ENCODE measurements at regions not wholly inside any gene's neighbourhood (a gene's known extent, or its start where the extent isn't known, plus 50 kb on each side); places are given as distances from the start of the nearest gene placed in this dataset.
"Not testable (repeated sequence)": the region's sequence is repeated elsewhere in the genome, so short reads cannot be mapped to it uniquely, and the experiment has no call there.

DNA sequence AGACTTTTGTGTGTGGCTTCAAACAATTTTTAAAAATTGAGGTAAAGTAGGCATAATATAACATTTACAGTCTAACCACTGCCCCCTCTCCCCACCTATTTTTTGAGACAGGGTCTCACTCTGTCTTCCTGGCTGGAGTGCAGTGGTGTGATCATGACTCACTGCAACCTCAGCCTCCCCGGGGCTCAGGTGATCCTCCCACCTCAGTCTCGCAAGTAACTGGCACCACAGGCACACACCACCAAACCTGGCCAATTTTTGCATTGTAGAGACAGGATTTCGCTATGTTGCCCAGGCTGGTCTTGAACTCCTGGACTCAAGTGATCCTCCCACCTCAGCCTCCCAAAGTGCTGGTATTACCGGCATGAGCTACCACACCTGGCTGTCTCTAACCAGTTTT lies 161.8 kb downstream of the GOSR1 start:
- H3K27me3 ChIP-seq (ENCODE audit: control insufficient read depth, insufficient read depth, low read length); H3K9ac ChIP-seq (ENCODE audit: low read length); H3K4me1 ChIP-seq (ENCODE audit: control insufficient read depth, insufficient read depth, low read length); H3K9me3 ChIP-seq (ENCODE audit: control insufficient read depth, low read length); H3K4me3 ChIP-seq (ENCODE audit: low read length); H3K36me3 ChIP-seq (ENCODE audit: control insufficient read depth, insufficient read depth, low read length): not testable (repeated sequence)

DNA sequence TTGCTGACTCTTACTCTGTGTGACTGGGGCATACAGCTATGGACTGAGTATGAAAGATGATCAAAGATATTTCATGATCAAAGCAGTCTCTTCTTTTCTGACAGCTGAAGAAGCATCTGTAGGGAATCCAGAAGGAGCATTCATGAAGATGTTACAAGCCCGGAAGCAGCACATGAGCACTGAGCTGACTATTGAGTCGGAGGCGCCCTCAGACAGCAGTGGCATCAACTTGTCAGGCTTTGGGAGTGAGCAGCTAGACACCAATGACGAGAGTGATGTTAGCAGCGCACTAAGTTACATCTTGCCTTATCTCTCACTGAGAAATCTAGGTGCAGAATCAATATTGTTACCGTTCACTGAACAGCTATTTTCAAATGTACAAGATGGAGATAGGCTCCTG lies 154.4 kb downstream of the GOSR1 start:
- H3K9me3 ChIP-seq (ENCODE audit: control insufficient read depth, low read length); H3K27me3 ChIP-seq (ENCODE audit: control insufficient read depth, insufficient read depth, low read length); H3K4me1 ChIP-seq (ENCODE audit: control insufficient read depth, insufficient read depth, low read length); H3K36me3 ChIP-seq (ENCODE audit: control insufficient read depth, insufficient read depth, low read length); H3K9ac ChIP-seq (ENCODE audit: low read length); H3K4me3 ChIP-seq (ENCODE audit: low read length): not testable (repeated sequence)

DNA sequence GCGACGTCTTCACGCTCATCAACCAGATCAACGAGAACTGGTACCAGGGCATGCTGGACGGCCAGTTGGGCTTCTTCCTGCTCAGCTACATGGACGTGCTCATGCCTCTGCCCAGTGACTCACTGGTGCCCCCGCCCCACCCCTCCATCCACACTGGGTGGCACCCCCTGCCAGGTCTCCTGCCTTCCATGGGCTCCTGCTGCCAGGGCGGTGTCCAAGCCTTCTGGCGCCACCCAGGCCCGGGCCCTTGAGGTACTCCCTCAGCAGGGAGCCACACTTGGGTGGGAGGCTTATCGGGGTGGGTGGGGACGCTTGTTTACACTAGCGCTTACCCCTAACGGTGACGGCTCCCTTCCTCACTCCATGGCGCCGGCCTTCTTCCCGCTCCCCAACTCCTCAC lies 148.2 kb downstream of the GOSR1 start:
- H3K9me3 ChIP-seq (ENCODE audit: control insufficient read depth, low read length); H3K36me3 ChIP-seq (ENCODE audit: control insufficient read depth, insufficient read depth, low read length); H3K4me3 ChIP-seq (ENCODE audit: low read length); H3K27me3 ChIP-seq (ENCODE audit: control insufficient read depth, insufficient read depth, low read length); H3K4me1 ChIP-seq (ENCODE audit: control insufficient read depth, insufficient read depth, low read length); H3K9ac ChIP-seq (ENCODE audit: low read length): not testable (repeated sequence)

DNA sequence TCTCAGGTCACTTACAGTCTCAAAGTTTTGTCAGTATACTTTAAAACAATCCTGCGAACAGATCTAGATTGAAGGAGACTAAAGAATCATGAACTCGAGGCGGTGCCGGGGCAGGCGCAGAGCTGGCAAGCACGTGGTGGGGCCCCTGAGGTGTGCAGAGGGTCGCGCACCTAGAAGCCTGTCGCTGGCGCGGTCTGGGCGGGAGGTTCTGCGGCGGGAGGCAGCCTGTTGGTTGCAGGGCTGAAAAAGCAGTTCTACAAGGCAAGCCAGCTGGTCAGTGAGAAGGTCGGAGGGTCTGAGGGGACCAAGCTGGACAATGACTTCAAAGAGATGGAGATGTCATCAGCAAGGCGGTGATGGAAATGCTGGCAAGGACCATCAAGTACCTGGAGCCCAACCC lies 147.0 kb downstream of the GOSR1 start:
- H3K36me3 ChIP-seq (ENCODE audit: control insufficient read depth, insufficient read depth, low read length); H3K9me3 ChIP-seq (ENCODE audit: control insufficient read depth, low read length); H3K4me1 ChIP-seq (ENCODE audit: control insufficient read depth, insufficient read depth, low read length); H3K9ac ChIP-seq (ENCODE audit: low read length); H3K4me3 ChIP-seq (ENCODE audit: low read length); H3K27me3 ChIP-seq (ENCODE audit: control insufficient read depth, insufficient read depth, low read length): not testable (repeated sequence)

DNA sequence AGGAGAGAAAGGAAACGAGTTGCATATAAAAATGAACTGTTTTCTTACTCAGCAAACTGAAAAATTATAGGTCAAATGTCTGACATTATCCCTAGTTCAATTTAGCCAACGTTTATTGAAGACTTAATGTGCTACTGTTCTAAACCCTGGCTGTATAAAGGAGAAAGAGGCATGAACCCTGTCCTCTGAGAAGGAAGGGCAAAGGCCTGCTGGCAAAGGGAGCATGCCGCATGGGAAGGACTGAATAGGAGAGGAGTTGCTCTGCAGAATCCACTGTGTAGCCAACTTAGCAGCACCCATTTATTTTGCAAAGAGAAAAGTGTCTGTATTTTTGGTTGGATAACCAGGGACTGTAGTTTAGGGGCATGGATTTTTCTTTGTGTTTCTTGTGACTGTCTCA lies 132.5 kb downstream of the GOSR1 start:
- H3K9me3 ChIP-seq (ENCODE audit: control insufficient read depth, low read length); H3K9ac ChIP-seq (ENCODE audit: low read length); H3K27me3 ChIP-seq (ENCODE audit: control insufficient read depth, insufficient read depth, low read length); H3K36me3 ChIP-seq (ENCODE audit: control insufficient read depth, insufficient read depth, low read length); H3K4me1 ChIP-seq (ENCODE audit: control insufficient read depth, insufficient read depth, low read length); H3K4me3 ChIP-seq (ENCODE audit: low read length): not testable (repeated sequence)

DNA sequence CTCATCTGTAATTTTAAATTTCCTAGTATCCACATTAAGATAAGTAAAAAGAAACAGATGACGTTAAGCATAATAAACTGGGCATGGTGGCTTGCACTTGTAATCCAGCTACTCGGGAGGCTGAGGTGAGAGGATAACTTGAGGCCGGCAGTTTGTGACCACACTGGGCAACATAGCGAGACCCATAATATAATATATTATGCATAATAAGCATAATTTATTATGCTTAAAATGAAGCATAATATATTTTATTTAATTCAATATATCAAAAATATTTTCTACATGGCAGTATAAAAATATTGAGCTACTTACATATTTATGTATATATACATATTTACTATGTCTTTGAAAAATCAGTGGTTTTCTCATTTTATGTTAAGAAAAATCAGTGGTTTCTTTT lies 128.3 kb downstream of the GOSR1 start:
- no peak overlapping the region for H3K9ac ChIP-seq (ENCODE audit: low read length)
- H3K4me3 ChIP-seq (ENCODE audit: low read length): no peak overlapping the region
- H3K9me3 ChIP-seq (ENCODE audit: control insufficient read depth, low read length): no peaks in the 10 kb centered on the region
- no peaks in the 10 kb centered on the region for H3K36me3 ChIP-seq (ENCODE audit: control insufficient read depth, insufficient read depth, low read length)
- no peaks in the 10 kb centered on the region for H3K4me1 ChIP-seq (ENCODE audit: control insufficient read depth, insufficient read depth, low read length)
- no peaks in the 10 kb centered on the region for H3K27me3 ChIP-seq (ENCODE audit: control insufficient read depth, insufficient read depth, low read length)

DNA sequence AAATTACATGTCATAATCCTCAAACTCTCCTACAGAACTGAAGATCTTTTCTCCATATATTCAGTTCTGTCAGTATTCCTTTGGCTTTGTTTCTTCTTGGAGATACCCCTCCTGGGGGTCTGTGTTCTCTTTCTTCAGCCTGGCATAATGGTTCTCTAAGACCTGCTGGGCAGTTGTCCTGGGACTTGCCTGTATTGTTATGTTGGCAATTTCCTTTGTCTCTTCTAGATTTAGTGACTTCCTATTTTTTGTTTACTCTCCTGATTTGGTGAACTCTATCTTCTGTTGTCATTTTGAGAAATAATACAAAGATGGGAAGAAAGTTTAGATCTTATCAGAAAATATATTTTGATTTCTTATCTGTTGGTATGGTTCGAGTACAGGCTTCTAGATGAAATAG lies 127.8 kb downstream of the GOSR1 start:
- no peak overlapping the region for H3K9ac ChIP-seq (ENCODE audit: low read length)
- no peaks in the 10 kb centered on the region for H3K27me3 ChIP-seq (ENCODE audit: control insufficient read depth, insufficient read depth, low read length)
- H3K4me1 ChIP-seq (ENCODE audit: control insufficient read depth, insufficient read depth, low read length): no peaks in the 10 kb centered on the region
- H3K36me3 ChIP-seq (ENCODE audit: control insufficient read depth, insufficient read depth, low read length): no peaks in the 10 kb centered on the region
- H3K4me3 ChIP-seq (ENCODE audit: low read length): no peak overlapping the region
- no peaks in the 10 kb centered on the region for H3K9me3 ChIP-seq (ENCODE audit: control insufficient read depth, low read length)

DNA sequence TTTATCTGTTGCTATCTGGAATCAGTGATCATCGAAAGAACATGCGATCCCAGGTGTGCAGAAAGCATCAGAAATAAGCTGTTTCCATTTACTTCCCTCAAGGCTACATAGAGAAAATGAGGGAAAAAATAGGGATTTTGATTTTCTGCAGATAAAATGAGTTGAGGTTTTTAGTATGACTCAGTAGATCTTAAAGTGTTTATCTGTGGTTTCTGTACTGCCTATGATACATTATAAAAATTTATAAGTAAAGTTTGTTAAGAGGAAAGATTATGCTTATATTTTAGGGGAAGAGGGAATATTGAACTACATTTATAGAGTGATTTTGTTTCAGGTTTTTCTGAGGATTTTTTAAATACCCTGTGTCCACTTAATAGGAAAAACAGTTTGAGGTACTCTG lies 125.2 kb downstream of the GOSR1 start:
- H3K36me3 ChIP-seq (ENCODE audit: control insufficient read depth, insufficient read depth, low read length); H3K27me3 ChIP-seq (ENCODE audit: control insufficient read depth, insufficient read depth, low read length); H3K9me3 ChIP-seq (ENCODE audit: control insufficient read depth, low read length); H3K4me3 ChIP-seq (ENCODE audit: low read length); H3K4me1 ChIP-seq (ENCODE audit: control insufficient read depth, insufficient read depth, low read length); H3K9ac ChIP-seq (ENCODE audit: low read length): not testable (repeated sequence)

DNA sequence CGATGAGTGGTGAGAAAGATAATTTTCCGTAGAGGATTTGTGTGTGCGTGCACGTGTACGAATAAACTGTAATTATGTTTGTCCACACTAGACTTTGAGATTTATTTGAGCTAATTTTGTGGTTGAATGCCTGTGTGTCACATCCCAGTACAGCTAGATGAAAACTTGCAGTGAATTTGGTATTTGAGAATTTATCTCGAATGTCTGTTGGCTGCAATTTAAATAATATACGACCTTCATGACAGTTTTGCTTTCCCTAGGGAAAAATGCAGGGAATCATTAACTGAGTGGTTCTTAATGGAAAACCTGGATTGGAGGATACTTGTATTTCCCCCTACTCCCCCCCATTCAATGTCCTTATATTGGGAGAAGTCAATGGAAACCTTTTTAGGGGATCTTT lies 124.8 kb downstream of the GOSR1 start:
- H3K9ac ChIP-seq (ENCODE audit: low read length); H3K4me3 ChIP-seq (ENCODE audit: low read length); H3K27me3 ChIP-seq (ENCODE audit: control insufficient read depth, insufficient read depth, low read length); H3K36me3 ChIP-seq (ENCODE audit: control insufficient read depth, insufficient read depth, low read length); H3K4me1 ChIP-seq (ENCODE audit: control insufficient read depth, insufficient read depth, low read length); H3K9me3 ChIP-seq (ENCODE audit: control insufficient read depth, low read length): not testable (repeated sequence)

DNA sequence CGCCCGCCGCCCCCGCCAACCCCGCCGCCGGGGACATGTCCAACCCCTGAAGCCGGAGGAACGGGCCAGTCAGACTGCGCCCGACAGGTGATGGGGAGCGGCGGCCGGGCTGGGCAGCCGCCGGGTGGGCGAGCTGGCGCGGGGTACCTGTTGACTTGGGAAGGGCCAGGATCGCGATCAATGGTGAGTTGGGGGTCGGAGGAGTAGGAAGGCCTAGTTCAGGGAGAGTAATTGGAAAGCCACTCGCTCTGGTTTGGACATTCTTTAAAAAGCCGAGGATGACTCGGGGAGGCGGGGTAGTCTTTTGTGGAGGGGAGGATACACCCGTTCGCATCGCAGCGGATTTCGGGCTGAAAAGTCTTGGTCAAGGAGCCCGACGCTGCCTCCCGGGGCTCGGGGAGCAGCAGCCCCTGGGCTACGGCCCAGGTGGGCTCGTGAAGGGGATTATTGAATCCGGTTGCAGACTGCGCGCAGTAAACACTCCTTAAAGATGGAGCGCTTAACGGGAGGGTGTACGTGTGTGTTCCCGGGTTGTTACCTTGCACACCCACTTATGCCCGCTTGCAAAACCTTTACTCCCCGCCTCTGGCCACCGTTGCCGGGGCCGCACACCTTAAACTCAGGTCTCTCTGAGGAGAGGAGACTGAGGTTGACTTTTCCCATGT lies 123.8 kb downstream of the GOSR1 start:
- no peaks in the 10 kb centered on the region for H3K36me3 ChIP-seq (ENCODE audit: control insufficient read depth, insufficient read depth, low read length)
- H3K4me1 ChIP-seq (ENCODE audit: control insufficient read depth, insufficient read depth, low read length): peaks cover 5% of the 10 kb centered on the region
- no peaks in the 10 kb centered on the region for H3K9me3 ChIP-seq (ENCODE audit: control insufficient read depth, low read length)
- H3K4me3 ChIP-seq (ENCODE audit: low read length): peak overlapping the region; percentile 15
- H3K27me3 ChIP-seq (ENCODE audit: control insufficient read depth, insufficient read depth, low read length): no peaks in the 10 kb centered on the region
- H3K9ac ChIP-seq (ENCODE audit: low read length): peak overlapping the region; percentile 82

DNA sequence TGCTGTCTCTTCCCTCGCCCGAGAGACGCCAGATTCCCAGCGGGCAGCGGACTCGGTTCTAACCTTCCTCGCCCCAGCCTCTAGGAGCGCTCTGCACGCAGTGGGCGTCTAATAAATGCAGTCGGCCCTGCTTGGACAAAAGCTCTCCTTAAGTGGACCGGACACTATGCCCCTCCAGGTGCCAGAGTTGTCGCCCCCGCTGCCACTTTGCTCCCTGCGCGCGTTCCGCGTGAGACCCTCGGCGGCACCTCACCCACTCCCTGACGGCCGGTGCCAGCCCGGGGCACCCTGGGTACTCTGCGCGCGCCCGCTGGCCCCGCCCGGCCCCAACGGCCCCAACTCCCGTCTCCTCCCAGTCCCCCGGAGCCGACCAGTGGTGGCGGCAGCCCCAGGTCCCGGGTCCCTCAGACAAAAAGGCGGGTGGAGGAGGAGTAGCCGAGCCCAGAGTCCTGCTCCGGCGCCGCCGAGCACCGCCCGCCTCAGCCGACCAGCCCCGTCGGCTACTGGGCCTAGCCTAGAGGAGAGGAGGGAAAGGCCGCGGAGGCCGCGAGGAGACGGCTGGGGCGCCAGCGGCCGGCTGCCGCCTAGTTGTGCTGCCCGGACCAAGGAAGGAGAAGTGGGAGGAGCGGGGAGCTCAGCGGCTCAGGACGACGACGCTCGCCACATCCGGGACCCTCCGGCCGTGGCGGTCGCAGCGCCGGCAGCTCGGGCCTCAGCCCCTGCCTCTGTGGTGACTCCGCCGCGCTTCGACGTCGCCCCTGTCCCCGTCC lies 123.0 kb downstream of the GOSR1 start:
- H3K27me3 ChIP-seq (ENCODE audit: control insufficient read depth, insufficient read depth, low read length): no peaks in the 10 kb centered on the region
- H3K4me1 ChIP-seq (ENCODE audit: control insufficient read depth, insufficient read depth, low read length): peaks cover 5% of the 10 kb centered on the region
- H3K9ac ChIP-seq (ENCODE audit: low read length): peak overlapping the region; percentile 82
- H3K9me3 ChIP-seq (ENCODE audit: control insufficient read depth, low read length): no peaks in the 10 kb centered on the region
- no peaks in the 10 kb centered on the region for H3K36me3 ChIP-seq (ENCODE audit: control insufficient read depth, insufficient read depth, low read length)
- H3K4me3 ChIP-seq (ENCODE audit: low read length): peak overlapping the region; percentile 60

DNA sequence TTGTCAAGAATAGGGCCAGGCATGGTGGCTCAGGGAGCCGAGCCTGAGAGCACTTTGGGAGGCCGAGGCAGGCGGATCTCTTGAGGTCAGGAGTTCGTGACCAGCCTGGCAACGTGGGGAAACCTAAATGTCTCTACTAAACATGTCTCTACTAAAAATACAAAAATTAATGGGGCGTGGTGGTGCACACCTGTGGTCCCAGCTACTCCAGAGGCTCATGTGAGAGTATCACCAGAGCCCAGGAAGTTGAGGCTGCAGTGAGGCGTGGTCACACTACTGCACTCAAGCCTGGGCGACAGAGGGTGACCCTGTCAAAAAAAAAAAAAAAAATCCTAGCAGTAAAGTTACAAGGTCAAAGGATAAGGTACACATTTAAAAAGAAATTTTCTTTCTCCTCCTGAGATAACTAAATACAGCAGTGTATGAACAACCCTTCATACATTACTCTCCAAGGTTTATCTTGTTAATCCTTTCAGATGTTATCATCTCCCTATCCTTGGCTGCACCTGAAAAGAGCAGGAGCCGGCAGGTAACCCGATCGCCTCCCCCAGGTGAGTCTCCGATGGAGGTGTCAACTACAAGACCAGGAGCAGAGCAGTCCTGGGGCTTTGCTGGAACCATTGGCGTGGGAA lies 122.3 kb downstream of the GOSR1 start:
- H3K4me3 ChIP-seq (ENCODE audit: low read length): peak overlapping the region; percentile 60
- H3K4me1 ChIP-seq (ENCODE audit: control insufficient read depth, insufficient read depth, low read length): peaks cover 5% of the 10 kb centered on the region
- no peaks in the 10 kb centered on the region for H3K27me3 ChIP-seq (ENCODE audit: control insufficient read depth, insufficient read depth, low read length)
- H3K36me3 ChIP-seq (ENCODE audit: control insufficient read depth, insufficient read depth, low read length): no peaks in the 10 kb centered on the region
- H3K9me3 ChIP-seq (ENCODE audit: control insufficient read depth, low read length): no peaks in the 10 kb centered on the region
- peak overlapping the region; percentile 82 for H3K9ac ChIP-seq (ENCODE audit: low read length)
